ENCODE measurements at regions not wholly inside any gene's neighbourhood (a gene's known extent, or its start where the extent isn't known, plus 50 kb on each side); places are given as distances from the start of the nearest gene placed in this dataset.

DNA sequence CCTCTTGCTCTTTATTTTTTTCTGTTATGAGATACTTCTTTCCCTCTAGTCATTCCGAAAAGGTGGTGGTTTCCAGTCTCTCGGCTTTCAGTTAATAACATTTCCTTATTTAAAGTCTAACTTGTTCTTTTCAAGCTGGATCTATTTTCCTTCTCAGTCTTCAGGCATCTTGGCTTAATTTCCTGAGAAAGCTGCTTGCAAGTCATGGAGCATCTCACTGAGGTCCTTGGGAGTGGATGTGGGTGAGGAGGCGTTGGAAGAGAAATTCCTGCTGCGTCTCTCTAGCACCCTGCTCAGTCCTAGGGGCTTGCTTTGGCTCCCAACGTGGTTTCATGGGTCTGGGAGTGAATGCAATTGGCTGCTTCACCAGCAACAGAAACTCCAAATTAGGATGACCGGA lies 210.2 kb upstream of the MKI67 start:
- Histone ChIP-seq H3K9me3 (ENCODE audit: insufficient read depth, low read length) (no peaks in the 10 kb centered on the region), H3K4me2 (ENCODE audit: low read length) (no peak overlapping the region), H3K27me3 (ENCODE audit: low read depth, low read length) (no peaks in the 10 kb centered on the region; the same call in 1 of the 2 replicates), H4K20me1 (ENCODE audit: insufficient read depth, low read length) (no peaks in the 10 kb centered on the region), H3K9ac (ENCODE audit: low read length) (no peak overlapping the region), H3K36me3 (replicated peaks; ENCODE audit: low read depth, low read length) (no peaks in the 10 kb centered on the region), H3K79me2 (ENCODE audit: low read length) (no peaks in the 10 kb centered on the region), H3K4me3 (ENCODE audit: low read length) (no peak overlapping the region), H3K27ac (ENCODE audit: low read length) (no peak overlapping the region), H3K4me1 (ENCODE audit: low read length) (no peaks in the 10 kb centered on the region), H2AFZ (ENCODE audit: low read depth, low read length) (no peak overlapping the region)
- no peak for TF ChIP-seq EZH2phosphoT487 (IDR thresholded peaks at IDR 0.05; ENCODE audit: low read depth)
- TF ChIP-seq, protein P1, sequence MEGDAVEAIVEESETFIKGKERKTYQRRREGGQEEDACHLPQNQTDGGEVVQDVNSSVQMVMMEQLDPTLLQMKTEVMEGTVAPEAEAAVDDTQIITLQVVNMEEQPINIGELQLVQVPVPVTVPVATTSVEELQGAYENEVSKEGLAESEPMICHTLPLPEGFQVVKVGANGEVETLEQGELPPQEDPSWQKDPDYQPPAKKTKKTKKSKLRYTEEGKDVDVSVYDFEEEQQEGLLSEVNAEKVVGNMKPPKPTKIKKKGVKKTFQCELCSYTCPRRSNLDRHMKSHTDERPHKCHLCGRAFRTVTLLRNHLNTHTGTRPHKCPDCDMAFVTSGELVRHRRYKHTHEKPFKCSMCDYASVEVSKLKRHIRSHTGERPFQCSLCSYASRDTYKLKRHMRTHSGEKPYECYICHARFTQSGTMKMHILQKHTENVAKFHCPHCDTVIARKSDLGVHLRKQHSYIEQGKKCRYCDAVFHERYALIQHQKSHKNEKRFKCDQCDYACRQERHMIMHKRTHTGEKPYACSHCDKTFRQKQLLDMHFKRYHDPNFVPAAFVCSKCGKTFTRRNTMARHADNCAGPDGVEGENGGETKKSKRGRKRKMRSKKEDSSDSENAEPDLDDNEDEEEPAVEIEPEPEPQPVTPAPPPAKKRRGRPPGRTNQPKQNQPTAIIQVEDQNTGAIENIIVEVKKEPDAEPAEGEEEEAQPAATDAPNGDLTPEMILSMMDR (IDR thresholded peaks at IDR 0.05; ENCODE audit: low read depth, low read length) = no peak

GRCh38 chr10:128337860-128338378 lies 211.7 kb upstream of the MKI67 start:
- Histone ChIP-seq H3K4me3 (ENCODE audit: low read length) (no peak overlapping the region), H3K4me1 (ENCODE audit: low read length) (no peaks in the 10 kb centered on the region), H3K4me2 (ENCODE audit: low read length) (no peak overlapping the region), H3K9ac (ENCODE audit: low read length) (no peak overlapping the region), H3K79me2 (ENCODE audit: low read length) (no peaks in the 10 kb centered on the region), H3K36me3 (replicated peaks; ENCODE audit: low read depth, low read length) (no peaks in the 10 kb centered on the region), H4K20me1 (ENCODE audit: insufficient read depth, low read length) (no peaks in the 10 kb centered on the region), H3K27ac (ENCODE audit: low read length) (no peak overlapping the region), H3K9me3 (ENCODE audit: insufficient read depth, low read length) (no peaks in the 10 kb centered on the region), H3K27me3 (ENCODE audit: low read depth, low read length) (no peaks in the 10 kb centered on the region; the same call in 1 of the 2 replicates), H2AFZ (ENCODE audit: low read depth, low read length) (no peak overlapping the region)
- TF ChIP-seq, protein P1 (IDR thresholded peaks at IDR 0.05; ENCODE audit: low read depth, low read length) = no peak
- no peak for TF ChIP-seq EZH2phosphoT487 (IDR thresholded peaks at IDR 0.05; ENCODE audit: low read depth)

DNA sequence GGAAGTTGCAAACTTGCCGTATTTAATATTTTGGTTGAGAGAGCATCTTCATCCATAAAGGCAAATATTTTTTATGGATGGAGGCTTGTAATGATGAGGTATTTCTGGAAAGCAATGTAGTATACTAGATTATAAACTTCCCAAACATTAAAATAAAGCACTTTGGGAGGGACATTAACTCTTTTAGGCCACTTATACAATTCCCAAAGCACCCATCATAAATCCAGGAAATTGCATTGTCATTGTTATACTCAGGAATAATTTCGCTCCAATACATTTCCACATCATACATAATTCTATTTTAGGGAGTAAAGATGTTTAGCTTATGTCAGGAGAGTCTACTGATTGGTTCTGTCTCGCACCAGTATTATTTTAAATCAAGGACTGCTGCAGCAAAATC lies 212.7 kb upstream of the MKI67 start:
- no peaks in the 10 kb centered on the region for H3K79me2 ChIP-seq (ENCODE audit: low read length)
- H3K4me3 ChIP-seq (ENCODE audit: low read length) = no peak overlapping the region
- no peak overlapping the region for H3K27ac ChIP-seq (ENCODE audit: low read length)
- no peaks in the 10 kb centered on the region; the same call in 1 of the 2 replicates for H3K27me3 ChIP-seq (ENCODE audit: low read depth, low read length)
- no peak overlapping the region for H3K9ac ChIP-seq (ENCODE audit: low read length)
- no peak for TF ChIP-seq EZH2phosphoT487 (IDR thresholded peaks at IDR 0.05; ENCODE audit: low read depth)
- TF ChIP-seq, protein P1 (IDR thresholded peaks at IDR 0.05; ENCODE audit: low read depth, low read length) = no peak
- H3K4me1 ChIP-seq (ENCODE audit: low read length) = no peaks in the 10 kb centered on the region
- no peak overlapping the region for H3K4me2 ChIP-seq (ENCODE audit: low read length)
- no peaks in the 10 kb centered on the region for H3K9me3 ChIP-seq (ENCODE audit: insufficient read depth, low read length)
- H4K20me1 ChIP-seq (ENCODE audit: insufficient read depth, low read length) = no peaks in the 10 kb centered on the region
- H2AFZ ChIP-seq (ENCODE audit: low read depth, low read length) = no peak overlapping the region
- no peaks in the 10 kb centered on the region for H3K36me3 ChIP-seq (replicated peaks; ENCODE audit: low read depth, low read length)

DNA sequence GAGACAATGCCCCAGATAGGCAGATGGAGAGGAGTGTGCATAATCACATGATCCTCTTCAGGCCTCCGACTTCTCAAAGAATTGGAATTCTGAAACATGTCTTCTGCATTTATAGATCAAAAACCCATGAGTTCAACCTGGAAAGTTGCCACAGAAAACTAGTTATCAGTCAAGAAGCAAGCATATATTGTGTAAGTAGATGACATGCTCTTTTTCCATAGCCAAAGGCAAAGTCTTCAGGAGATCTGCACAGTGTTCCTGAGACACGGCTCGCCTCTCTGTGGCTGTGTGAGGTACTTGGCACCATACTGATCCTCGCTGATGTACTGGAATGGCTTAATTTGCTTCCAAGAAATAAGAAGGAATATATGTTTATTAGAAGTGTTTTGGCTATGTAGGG lies 213.5 kb upstream of the MKI67 start:
- Histone ChIP-seq H3K9ac (ENCODE audit: low read length) (no peak overlapping the region), H3K9me3 (ENCODE audit: insufficient read depth, low read length) (no peaks in the 10 kb centered on the region)

More for the DNA sequence above, 213.5 kb upstream of the MKI67 start:
- TF ChIP-seq, protein P1 (IDR thresholded peaks at IDR 0.05; ENCODE audit: low read depth, low read length) = no peak
- TF ChIP-seq EZH2phosphoT487 (IDR thresholded peaks at IDR 0.05; ENCODE audit: low read depth) = no peak
- Histone ChIP-seq H3K4me1 (ENCODE audit: low read length) (no peaks in the 10 kb centered on the region), H4K20me1 (ENCODE audit: insufficient read depth, low read length) (no peaks in the 10 kb centered on the region), H2AFZ (ENCODE audit: low read depth, low read length) (no peak overlapping the region), H3K27ac (ENCODE audit: low read length) (no peak overlapping the region), H3K4me2 (ENCODE audit: low read length) (no peak overlapping the region), H3K36me3 (replicated peaks; ENCODE audit: low read depth, low read length) (no peaks in the 10 kb centered on the region), H3K79me2 (ENCODE audit: low read length) (no peaks in the 10 kb centered on the region), H3K4me3 (ENCODE audit: low read length) (no peak overlapping the region), H3K27me3 (ENCODE audit: low read depth, low read length) (no peaks in the 10 kb centered on the region; the same call in 1 of the 2 replicates)

Data from OCI-LY3 (cell line).